ENCODE measurements at regions not wholly inside any gene's neighbourhood (a gene's known extent, or its start where the extent isn't known, plus 50 kb on each side); places are given as distances from the start of the nearest gene placed in this dataset.

DNA sequence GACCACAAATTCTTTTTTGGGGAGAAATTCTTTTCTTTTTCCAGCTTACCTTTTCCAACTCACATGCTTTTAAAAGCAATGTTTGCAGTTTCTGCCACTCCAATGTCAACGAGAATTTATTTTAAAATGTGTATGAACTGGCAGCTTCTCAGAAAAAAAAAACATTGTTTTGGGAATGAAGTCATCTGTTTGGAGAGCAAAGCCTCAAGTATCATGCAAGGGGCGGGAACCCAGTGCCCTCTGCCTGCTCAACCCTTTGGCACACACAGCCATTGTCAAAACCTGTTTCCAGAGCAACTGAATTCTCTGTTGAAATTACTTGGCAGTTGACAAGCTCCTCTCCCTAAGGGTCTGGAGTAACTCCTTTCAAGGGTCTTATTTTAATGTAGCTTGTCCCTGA is 128.5 kb downstream of the QPCT start:
- Histone ChIP-seq H3K27me3 (ENCODE audit: control insufficient read depth in 1 of 2, insufficient read depth in 2 of 2, low read length in 2 of 2) (no peaks in the 10 kb centered on the region), H3K9ac (ENCODE audit: low read length) (no peak overlapping the region), H3K4me1 (ENCODE audit: insufficient read depth, low read length) (peaks cover 20% of the 10 kb centered on the region), H3K4me3 (ENCODE audit: low read depth in 1 of 2, low read length in 2 of 2) (no peak overlapping the region), H3K27ac (ENCODE audit: low read depth, low read length) (no peak overlapping the region), H3K36me3 (ENCODE audit: insufficient read depth, low read length) (no peaks in the 10 kb centered on the region), H3K9me3 (ENCODE audit: low read length) (no peaks in the 10 kb centered on the region)

DNA sequence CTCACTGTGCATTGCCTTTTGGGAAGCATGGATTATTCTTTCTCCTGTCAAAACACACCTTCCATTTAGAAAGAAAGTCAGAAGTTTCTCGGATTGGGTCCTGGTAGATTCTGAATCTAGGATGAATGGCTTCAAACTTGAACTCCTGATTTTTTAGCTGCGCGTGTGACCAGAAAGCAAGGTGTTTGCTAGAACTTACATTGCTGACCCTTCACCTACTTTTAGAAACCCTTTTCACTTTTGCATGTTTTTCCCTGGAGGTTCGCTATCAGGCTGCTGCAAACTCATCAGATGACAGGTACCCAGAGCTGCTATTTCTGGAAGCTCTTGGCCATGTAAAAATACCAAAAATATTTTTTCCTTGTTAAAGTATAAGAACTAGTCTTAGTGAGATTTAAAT is 132.0 kb downstream of the QPCT start:
- Histone ChIP-seq H3K9ac (ENCODE audit: low read length) (no peak overlapping the region), H3K27ac (ENCODE audit: low read depth, low read length) (no peak overlapping the region), H3K9me3 (ENCODE audit: low read length) (no peaks in the 10 kb centered on the region), H3K4me3 (ENCODE audit: low read depth in 1 of 2, low read length in 2 of 2) (no peak overlapping the region), H3K27me3 (ENCODE audit: control insufficient read depth in 1 of 2, insufficient read depth in 2 of 2, low read length in 2 of 2) (no peaks in the 10 kb centered on the region), H3K4me1 (ENCODE audit: insufficient read depth, low read length) (peaks cover 22% of the 10 kb centered on the region), H3K36me3 (ENCODE audit: insufficient read depth, low read length) (no peaks in the 10 kb centered on the region)

DNA sequence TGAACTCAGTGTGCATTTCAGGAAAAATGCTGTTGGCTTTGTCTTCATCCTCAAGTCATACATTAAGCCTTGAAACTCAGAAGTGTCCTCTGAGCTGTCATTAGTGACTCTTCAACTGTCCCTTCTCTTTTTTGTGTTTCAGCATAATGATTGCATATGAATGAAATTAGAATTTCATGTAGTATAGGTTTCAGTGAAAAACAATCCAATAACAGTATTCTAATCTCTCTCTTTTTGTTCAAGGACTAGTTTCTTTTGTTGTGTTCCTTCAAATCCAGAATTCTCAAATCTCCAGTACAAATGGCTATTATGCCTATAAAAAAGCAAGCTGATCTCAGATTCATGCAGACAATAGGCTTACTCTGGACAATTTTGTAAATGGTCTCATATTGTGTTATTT is 133.5 kb downstream of the QPCT start:
- no peak overlapping the region for H3K4me3 ChIP-seq (ENCODE audit: low read depth in 1 of 2, low read length in 2 of 2)

DNA sequence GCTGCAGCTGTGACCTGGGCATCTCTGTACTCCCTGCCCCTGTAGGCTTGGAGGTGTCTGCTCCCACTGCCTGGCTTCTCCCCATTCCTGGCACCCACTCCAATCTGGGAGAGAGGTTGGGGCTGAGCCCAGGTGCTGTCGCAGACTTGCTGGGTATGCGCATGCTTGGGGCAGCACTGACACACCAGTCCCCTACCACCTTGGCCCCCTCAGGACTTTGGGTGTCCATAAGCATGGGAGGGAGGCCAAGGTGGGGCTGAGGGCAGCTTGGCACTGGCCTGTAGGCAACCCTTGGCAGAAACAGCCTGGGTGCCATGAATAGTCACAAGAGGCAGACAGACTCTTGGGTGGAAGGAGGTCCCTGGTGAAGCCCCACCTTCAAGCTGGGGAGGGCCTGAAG is 136.8 kb downstream of the QPCT start:
- peaks cover 17% of the 10 kb centered on the region for H3K4me1 ChIP-seq (ENCODE audit: insufficient read depth, low read length)
- no peaks in the 10 kb centered on the region for H3K36me3 ChIP-seq (ENCODE audit: insufficient read depth, low read length)
- H3K9ac ChIP-seq (ENCODE audit: low read length), result no peak overlapping the region
- no peak overlapping the region for H3K4me3 ChIP-seq (ENCODE audit: low read depth in 1 of 2, low read length in 2 of 2)
- no peaks in the 10 kb centered on the region for H3K9me3 ChIP-seq (ENCODE audit: low read length)
- no peaks in the 10 kb centered on the region for H3K27me3 ChIP-seq (ENCODE audit: control insufficient read depth in 1 of 2, insufficient read depth in 2 of 2, low read length in 2 of 2)
- H3K27ac ChIP-seq (ENCODE audit: low read depth, low read length), result no peak overlapping the region

More for the DNA sequence above, 133.5 kb downstream of the QPCT start:
- H3K9me3 ChIP-seq (ENCODE audit: low read length), result no peaks in the 10 kb centered on the region
- H3K27ac ChIP-seq (ENCODE audit: low read depth, low read length), result no peak overlapping the region
- H3K27me3 ChIP-seq (ENCODE audit: control insufficient read depth in 1 of 2, insufficient read depth in 2 of 2, low read length in 2 of 2), result no peaks in the 10 kb centered on the region
- no peaks in the 10 kb centered on the region for H3K36me3 ChIP-seq (ENCODE audit: insufficient read depth, low read length)
- no peak overlapping the region for H3K9ac ChIP-seq (ENCODE audit: low read length)
- peaks cover 22% of the 10 kb centered on the region for H3K4me1 ChIP-seq (ENCODE audit: insufficient read depth, low read length)

DNA sequence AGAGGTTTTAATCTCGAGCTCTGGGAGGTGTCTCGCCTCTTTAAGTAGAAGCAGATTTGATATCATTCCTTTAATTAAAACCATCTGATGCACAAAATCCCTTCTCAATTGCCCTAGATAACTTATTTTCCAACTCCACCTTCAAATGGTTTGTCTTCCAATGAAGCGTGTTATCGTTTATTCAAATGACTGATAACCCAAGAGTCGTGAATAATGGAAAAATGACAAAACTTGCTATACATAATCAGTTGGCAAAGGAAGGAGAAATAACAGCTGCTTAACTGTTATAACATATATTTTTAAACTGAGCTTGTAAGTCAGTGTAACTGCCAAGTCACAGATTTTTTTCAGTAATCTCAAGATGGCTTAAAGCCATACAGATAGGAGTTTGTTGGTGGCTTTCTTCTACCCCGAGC is 144.6 kb downstream of the QPCT start:
- Histone ChIP-seq H3K9me3 (ENCODE audit: low read length) (no peaks in the 10 kb centered on the region), H3K27ac (ENCODE audit: low read depth, low read length) (no peak overlapping the region)

DNA sequence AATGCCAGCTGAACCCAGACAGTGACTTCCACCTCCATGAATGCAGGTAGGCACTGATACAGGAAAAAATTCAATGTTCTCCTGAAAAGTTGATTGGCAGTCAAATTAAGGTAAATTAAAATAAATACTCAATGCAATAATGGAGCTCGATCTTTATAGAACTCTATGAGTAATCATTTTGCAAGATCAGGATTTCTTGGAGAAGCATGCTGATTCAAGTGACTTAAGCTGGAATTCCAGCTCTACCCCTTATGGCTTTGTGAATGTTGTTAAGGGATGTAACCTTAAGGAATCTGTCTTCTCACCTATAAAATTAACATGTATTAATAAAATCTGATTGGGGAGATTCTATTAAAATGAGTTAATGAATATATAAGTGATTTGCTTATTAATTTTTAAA is 145.1 kb downstream of the QPCT start:
- no peaks in the 10 kb centered on the region for H3K36me3 ChIP-seq (ENCODE audit: insufficient read depth, low read length)
- no peak overlapping the region for H3K9ac ChIP-seq (ENCODE audit: low read length)
- H3K4me3 ChIP-seq (ENCODE audit: low read depth in 1 of 2, low read length in 2 of 2), result no peak overlapping the region
- no peaks in the 10 kb centered on the region for H3K27me3 ChIP-seq (ENCODE audit: control insufficient read depth in 1 of 2, insufficient read depth in 2 of 2, low read length in 2 of 2)
- no peak overlapping the region for H3K27ac ChIP-seq (ENCODE audit: low read depth, low read length)
- H3K4me1 ChIP-seq (ENCODE audit: insufficient read depth, low read length), result no peaks in the 10 kb centered on the region
- no peaks in the 10 kb centered on the region for H3K9me3 ChIP-seq (ENCODE audit: low read length)

More for the DNA sequence above, 144.6 kb downstream of the QPCT start:
- H3K4me3 ChIP-seq (ENCODE audit: low read depth in 1 of 2, low read length in 2 of 2), result no peak overlapping the region
- H3K4me1 ChIP-seq (ENCODE audit: insufficient read depth, low read length), result no peaks in the 10 kb centered on the region
- H3K27me3 ChIP-seq (ENCODE audit: control insufficient read depth in 1 of 2, insufficient read depth in 2 of 2, low read length in 2 of 2), result no peaks in the 10 kb centered on the region
- H3K9ac ChIP-seq (ENCODE audit: low read length), result no peak overlapping the region
- H3K36me3 ChIP-seq (ENCODE audit: insufficient read depth, low read length), result no peaks in the 10 kb centered on the region

DNA sequence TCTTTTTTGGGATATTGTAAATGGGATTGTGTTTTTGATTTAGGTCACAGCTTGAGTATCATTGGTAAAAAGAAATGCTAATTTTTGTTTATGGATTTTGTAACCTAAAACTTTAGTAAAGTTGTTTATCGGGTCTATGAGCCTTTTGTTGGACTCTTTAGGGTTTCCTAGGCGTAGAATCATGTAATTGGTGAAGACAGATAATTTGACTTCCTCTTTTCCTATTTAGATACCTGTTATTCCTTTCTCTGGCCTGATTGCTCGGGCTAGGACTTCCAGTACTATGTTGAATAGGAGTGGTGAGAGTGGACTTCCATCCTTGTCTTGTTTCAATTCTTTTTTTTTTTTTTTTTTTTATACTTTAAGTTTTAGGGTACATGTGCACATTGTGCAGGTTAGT is 149.0 kb downstream of the QPCT start:
- Histone ChIP-seq H3K27ac (ENCODE audit: low read depth, low read length) (no peak overlapping the region), H3K9me3 (ENCODE audit: low read length) (no peaks in the 10 kb centered on the region), H3K4me1 (ENCODE audit: insufficient read depth, low read length) (no peaks in the 10 kb centered on the region), H3K36me3 (ENCODE audit: insufficient read depth, low read length) (no peaks in the 10 kb centered on the region), H3K27me3 (ENCODE audit: control insufficient read depth in 1 of 2, insufficient read depth in 2 of 2, low read length in 2 of 2) (no peaks in the 10 kb centered on the region), H3K4me3 (ENCODE audit: low read depth in 1 of 2, low read length in 2 of 2) (no peak overlapping the region), H3K9ac (ENCODE audit: low read length) (no peak overlapping the region)

DNA sequence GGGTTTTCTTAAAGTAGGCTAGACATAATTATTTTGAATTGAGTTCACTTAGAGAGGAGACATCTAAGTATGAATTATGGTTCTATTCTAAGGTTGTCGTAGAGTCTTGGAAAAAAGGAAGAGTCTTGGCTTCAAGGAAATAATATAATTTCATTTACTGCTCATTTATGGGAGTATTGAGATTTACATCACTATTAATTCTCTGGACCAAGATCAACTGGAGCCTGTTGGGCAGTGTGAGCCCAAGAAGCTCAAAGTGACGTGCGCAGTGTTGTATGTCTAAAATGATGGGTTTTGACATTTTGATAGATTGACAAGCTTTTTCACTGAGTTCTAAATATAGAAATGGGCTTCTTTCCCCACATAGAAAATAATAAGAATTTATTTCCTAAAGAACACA is 154.7 kb downstream of the QPCT start:
- Histone ChIP-seq H3K9me3 (ENCODE audit: low read length) (no peaks in the 10 kb centered on the region), H3K4me3 (ENCODE audit: low read depth in 1 of 2, low read length in 2 of 2) (no peak overlapping the region), H3K27me3 (ENCODE audit: control insufficient read depth in 1 of 2, insufficient read depth in 2 of 2, low read length in 2 of 2) (no peaks in the 10 kb centered on the region), H3K4me1 (ENCODE audit: insufficient read depth, low read length) (no peaks in the 10 kb centered on the region), H3K27ac (ENCODE audit: low read depth, low read length) (no peak overlapping the region), H3K36me3 (ENCODE audit: insufficient read depth, low read length) (no peaks in the 10 kb centered on the region), H3K9ac (ENCODE audit: low read length) (no peak overlapping the region)

DNA sequence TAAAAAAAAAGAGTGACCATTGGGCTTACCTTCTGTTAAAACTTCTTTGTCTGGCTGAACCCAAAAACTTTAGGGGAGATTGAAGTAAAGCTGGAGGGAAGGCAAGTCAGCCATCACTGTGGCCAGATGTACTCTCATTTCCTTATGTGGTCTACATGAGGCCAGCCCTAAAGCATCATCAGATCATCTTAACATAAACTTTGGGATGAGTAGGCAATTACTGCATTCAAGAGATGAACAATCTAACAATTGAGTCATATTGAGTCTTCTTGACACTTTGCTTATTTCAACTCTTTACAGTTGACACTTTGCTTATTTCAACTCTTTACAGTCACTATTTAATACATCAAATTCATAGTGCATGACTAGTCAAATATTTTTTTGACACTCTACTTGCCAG is 155.6 kb downstream of the QPCT start:
- no peaks in the 10 kb centered on the region for H3K27me3 ChIP-seq (ENCODE audit: control insufficient read depth in 1 of 2, insufficient read depth in 2 of 2, low read length in 2 of 2)
- no peaks in the 10 kb centered on the region for H3K4me1 ChIP-seq (ENCODE audit: insufficient read depth, low read length)
- H3K9me3 ChIP-seq (ENCODE audit: low read length), result no peaks in the 10 kb centered on the region
- H3K27ac ChIP-seq (ENCODE audit: low read depth, low read length), result no peak overlapping the region
- no peak overlapping the region for H3K4me3 ChIP-seq (ENCODE audit: low read depth in 1 of 2, low read length in 2 of 2)
- no peaks in the 10 kb centered on the region for H3K36me3 ChIP-seq (ENCODE audit: insufficient read depth, low read length)
- H3K9ac ChIP-seq (ENCODE audit: low read length), result no peak overlapping the region

DNA sequence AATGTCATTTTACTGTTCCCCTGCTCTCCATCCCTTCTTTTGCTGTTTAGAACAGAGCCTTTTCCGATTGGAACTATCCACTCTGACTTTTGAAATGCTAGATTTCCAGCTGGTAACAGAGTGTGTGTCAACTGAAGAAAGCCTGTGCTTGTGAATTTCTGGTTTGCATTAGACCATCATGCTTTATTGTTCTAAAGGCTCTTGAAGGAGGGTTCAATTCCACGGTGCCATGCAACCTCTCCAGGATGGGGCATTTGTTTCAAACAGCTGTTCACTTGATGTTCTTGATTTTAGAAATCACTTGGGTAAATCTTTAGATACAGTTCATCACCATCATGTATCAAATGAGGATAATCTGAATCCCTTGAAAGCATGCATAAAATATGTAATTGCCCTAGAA is 156.7 kb downstream of the QPCT start:
- no peaks in the 10 kb centered on the region for H3K36me3 ChIP-seq (ENCODE audit: insufficient read depth, low read length)
- no peaks in the 10 kb centered on the region for H3K9me3 ChIP-seq (ENCODE audit: low read length)
- no peak overlapping the region for H3K27ac ChIP-seq (ENCODE audit: low read depth, low read length)

DNA sequence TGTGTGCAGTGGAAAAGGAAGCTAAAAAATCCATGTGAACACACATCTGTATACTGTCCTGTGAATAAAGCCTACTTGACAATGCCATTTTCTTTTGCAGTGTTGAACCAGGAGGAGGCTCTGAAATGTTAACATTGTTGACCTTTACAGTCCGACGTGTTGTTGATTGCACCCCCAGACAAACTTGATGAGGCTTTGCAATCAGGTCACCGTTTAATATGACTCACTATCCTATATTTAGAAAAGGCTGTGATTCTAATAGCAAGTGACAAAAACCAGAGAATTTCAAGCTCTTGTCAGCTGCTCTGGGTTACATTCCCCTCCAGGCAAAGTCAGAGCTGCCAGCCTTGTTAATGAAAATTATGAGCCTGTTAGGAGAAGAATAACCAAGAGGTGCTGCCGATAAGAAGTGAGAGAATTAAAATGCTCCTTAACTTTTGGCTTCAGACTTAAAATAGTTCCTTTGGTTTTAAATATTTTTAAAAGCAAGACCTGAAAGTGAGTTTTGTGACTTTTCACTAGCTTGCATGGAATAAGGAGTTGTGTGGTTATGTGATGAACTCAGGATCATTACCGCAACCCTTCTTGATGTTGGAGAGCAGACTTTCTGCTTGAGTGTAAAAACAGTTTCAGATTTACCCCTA is 162.1 kb downstream of the QPCT start:
- Histone ChIP-seq H3K27me3 (ENCODE audit: control insufficient read depth in 1 of 2, insufficient read depth in 2 of 2, low read length in 2 of 2) (no peaks in the 10 kb centered on the region), H3K36me3 (ENCODE audit: insufficient read depth, low read length) (no peaks in the 10 kb centered on the region), H3K4me3 (ENCODE audit: low read depth in 1 of 2, low read length in 2 of 2) (no peak overlapping the region), H3K4me1 (ENCODE audit: insufficient read depth, low read length) (peaks cover 35% of the 10 kb centered on the region), H3K9ac (ENCODE audit: low read length) (no peak overlapping the region), H3K27ac (ENCODE audit: low read depth, low read length) (peak overlapping the region; percentile 66), H3K9me3 (ENCODE audit: low read length) (no peaks in the 10 kb centered on the region)

More for the DNA sequence above, 156.7 kb downstream of the QPCT start:
- peaks cover 10% of the 10 kb centered on the region for H3K4me1 ChIP-seq (ENCODE audit: insufficient read depth, low read length)
- H3K27me3 ChIP-seq (ENCODE audit: control insufficient read depth in 1 of 2, insufficient read depth in 2 of 2, low read length in 2 of 2), result no peaks in the 10 kb centered on the region
- H3K9ac ChIP-seq (ENCODE audit: low read length), result no peak overlapping the region
- H3K4me3 ChIP-seq (ENCODE audit: low read depth in 1 of 2, low read length in 2 of 2), result no peak overlapping the region

DNA sequence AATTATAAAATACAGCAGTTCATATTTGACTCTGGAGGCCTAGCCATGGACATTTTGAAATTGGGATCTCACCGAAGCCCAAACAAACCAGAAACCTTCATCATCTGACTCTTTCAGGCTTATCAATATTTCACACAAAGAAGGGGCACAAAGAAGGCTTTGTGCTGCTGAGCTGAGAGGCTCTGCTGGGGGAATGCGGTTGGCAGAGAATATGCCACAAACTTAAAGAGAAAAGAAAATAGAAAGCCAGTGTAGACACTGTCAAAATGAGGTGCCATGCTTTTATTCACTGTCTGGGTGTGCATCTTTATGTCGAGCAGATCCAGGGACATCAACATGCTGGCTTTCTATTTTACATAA is 162.6 kb downstream of the QPCT start:
- Histone ChIP-seq H3K4me3 (ENCODE audit: low read depth in 1 of 2, low read length in 2 of 2) (no peak overlapping the region), H3K9ac (ENCODE audit: low read length) (no peak overlapping the region), H3K27me3 (ENCODE audit: control insufficient read depth in 1 of 2, insufficient read depth in 2 of 2, low read length in 2 of 2) (no peaks in the 10 kb centered on the region), H3K36me3 (ENCODE audit: insufficient read depth, low read length) (no peaks in the 10 kb centered on the region), H3K4me1 (ENCODE audit: insufficient read depth, low read length) (peaks cover 35% of the 10 kb centered on the region), H3K27ac (ENCODE audit: low read depth, low read length) (peak overlapping the region; percentile 66), H3K9me3 (ENCODE audit: low read length) (no peaks in the 10 kb centered on the region)
